WTC11 (cell line): ENCODE measurements at regions not wholly inside any gene's neighbourhood (a gene's known extent, or its start where the extent isn't known, plus 50 kb on each side); places are given as distances from the start of the nearest gene placed in this dataset.

ENCODE experiments used
- CREB1 ChIP-seq: sonication (generic); formaldehyde crosslinking; IDR thresholded peaks from 2 replicates; pipeline ENCODE4 v1.8.0; 2023; ENCODE audit warnings: mild to moderate bottlenecking, missing genetic modification reagents
- ZNF138 ChIP-seq: sonication (generic); formaldehyde crosslinking; conservative IDR thresholded peaks from 2 replicates; pipeline ENCODE4 v1.8.1; 2022; ENCODE audit warnings: mild to moderate bottlenecking, moderate library complexity, missing genetic modification reagents
- TF ChIP-seq, protein P1 (sequence below): sonication (generic); formaldehyde crosslinking; IDR thresholded peaks from 2 replicates; pipeline ENCODE4 v1.8.0; 2022; ENCODE audit warnings: mild to moderate bottlenecking, missing genetic modification reagents
- TF ChIP-seq, protein P2 (sequence below): sonication (generic); formaldehyde crosslinking; conservative IDR thresholded peaks from 2 replicates; pipeline ENCODE4 v1.8.1; 2022; ENCODE audit warnings: mild to moderate bottlenecking, missing genetic modification reagents
- TF ChIP-seq, protein P3 (sequence below): sonication (generic); formaldehyde crosslinking; IDR thresholded peaks from 2 replicates; pipeline ENCODE4 v1.8.1; 2022; ENCODE audit warnings: low read depth, missing genetic modification reagents, borderline replicate concordance
- TF ChIP-seq, protein P4 (sequence below): fragments of 200-600 bp; IDR thresholded peaks from 2 replicates; pipeline ENCODE4 v1.8.0; 2022; ENCODE audit warnings: antibody characterized with exemption
- TF ChIP-seq, protein P5 (sequence below): sonication (generic); formaldehyde crosslinking; IDR thresholded peaks from 2 replicates; pipeline ENCODE4 v1.8.1; 2023; ENCODE audit warnings: mild to moderate bottlenecking, missing genetic modification reagents

DNA sequence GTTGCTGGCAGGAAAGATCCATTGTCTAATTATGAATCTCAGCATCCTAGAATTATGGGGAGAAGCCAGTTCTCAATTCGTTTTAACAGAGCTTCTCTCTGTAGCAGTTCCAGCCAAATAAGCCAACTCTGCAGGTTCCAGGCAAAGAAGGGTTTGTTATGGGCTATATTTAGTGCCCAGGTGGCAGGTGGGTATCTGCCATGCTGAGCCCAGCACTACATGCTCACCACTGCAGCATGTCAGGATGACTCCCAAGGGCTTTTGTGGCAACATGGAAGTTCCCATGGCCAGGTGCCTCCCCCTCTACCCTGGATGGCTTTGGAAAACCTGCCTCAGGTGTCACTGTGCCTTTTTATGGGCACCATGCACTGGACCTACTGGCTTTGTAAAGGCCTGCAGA is 74.5 kb upstream of the KCNK12 start:
- TF ChIP-seq, protein P1, sequence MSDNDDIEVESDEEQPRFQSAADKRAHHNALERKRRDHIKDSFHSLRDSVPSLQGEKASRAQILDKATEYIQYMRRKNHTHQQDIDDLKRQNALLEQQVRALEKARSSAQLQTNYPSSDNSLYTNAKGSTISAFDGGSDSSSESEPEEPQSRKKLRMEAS (CRISPR knock-in tag): no peak
- TF ChIP-seq, protein P2, sequence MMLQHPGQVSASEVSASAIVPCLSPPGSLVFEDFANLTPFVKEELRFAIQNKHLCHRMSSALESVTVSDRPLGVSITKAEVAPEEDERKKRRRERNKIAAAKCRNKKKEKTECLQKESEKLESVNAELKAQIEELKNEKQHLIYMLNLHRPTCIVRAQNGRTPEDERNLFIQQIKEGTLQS (CRISPR knock-in tag): no peak
- TF ChIP-seq, protein P3, sequence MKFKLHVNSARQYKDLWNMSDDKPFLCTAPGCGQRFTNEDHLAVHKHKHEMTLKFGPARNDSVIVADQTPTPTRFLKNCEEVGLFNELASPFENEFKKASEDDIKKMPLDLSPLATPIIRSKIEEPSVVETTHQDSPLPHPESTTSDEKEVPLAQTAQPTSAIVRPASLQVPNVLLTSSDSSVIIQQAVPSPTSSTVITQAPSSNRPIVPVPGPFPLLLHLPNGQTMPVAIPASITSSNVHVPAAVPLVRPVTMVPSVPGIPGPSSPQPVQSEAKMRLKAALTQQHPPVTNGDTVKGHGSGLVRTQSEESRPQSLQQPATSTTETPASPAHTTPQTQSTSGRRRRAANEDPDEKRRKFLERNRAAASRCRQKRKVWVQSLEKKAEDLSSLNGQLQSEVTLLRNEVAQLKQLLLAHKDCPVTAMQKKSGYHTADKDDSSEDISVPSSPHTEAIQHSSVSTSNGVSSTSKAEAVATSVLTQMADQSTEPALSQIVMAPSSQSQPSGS (CRISPR knock-in tag): no peak
- TF ChIP-seq, protein P4, sequence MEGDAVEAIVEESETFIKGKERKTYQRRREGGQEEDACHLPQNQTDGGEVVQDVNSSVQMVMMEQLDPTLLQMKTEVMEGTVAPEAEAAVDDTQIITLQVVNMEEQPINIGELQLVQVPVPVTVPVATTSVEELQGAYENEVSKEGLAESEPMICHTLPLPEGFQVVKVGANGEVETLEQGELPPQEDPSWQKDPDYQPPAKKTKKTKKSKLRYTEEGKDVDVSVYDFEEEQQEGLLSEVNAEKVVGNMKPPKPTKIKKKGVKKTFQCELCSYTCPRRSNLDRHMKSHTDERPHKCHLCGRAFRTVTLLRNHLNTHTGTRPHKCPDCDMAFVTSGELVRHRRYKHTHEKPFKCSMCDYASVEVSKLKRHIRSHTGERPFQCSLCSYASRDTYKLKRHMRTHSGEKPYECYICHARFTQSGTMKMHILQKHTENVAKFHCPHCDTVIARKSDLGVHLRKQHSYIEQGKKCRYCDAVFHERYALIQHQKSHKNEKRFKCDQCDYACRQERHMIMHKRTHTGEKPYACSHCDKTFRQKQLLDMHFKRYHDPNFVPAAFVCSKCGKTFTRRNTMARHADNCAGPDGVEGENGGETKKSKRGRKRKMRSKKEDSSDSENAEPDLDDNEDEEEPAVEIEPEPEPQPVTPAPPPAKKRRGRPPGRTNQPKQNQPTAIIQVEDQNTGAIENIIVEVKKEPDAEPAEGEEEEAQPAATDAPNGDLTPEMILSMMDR: no peak
- TF ChIP-seq, protein P5, sequence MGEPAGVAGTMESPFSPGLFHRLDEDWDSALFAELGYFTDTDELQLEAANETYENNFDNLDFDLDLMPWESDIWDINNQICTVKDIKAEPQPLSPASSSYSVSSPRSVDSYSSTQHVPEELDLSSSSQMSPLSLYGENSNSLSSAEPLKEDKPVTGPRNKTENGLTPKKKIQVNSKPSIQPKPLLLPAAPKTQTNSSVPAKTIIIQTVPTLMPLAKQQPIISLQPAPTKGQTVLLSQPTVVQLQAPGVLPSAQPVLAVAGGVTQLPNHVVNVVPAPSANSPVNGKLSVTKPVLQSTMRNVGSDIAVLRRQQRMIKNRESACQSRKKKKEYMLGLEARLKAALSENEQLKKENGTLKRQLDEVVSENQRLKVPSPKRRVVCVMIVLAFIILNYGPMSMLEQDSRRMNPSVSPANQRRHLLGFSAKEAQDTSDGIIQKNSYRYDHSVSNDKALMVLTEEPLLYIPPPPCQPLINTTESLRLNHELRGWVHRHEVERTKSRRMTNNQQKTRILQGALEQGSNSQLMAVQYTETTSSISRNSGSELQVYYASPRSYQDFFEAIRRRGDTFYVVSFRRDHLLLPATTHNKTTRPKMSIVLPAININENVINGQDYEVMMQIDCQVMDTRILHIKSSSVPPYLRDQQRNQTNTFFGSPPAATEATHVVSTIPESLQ (CRISPR knock-in tag): no peak
- no peak for TF ChIP-seq CREB1
- TF ChIP-seq ZNF138 (CRISPR knock-in tag): no peak
